Osteocyte (in vitro differentiated cells): ENCODE measurements at regions not wholly inside any gene's neighbourhood (a gene's known extent, or its start where the extent isn't known, plus 50 kb on each side); places are given as distances from the start of the nearest gene placed in this dataset.

Source experiments
- DNase-seq: peaks from one replicate; pipeline ENCODE4 v3.0.0; 2021; ENCODE audit warnings: mixed read lengths; ENCODE audit not compliant: unreplicated experiment; ENCODE audit errors: extremely low spot score
- H3K27ac Mint-ChIP-seq: one replicate; pipeline ENCODE4 v1.8.0; 2021; ENCODE audit warnings: mild to moderate bottlenecking, mixed read lengths; ENCODE audit not compliant: unreplicated experiment
- H3K27me3 Mint-ChIP-seq: one replicate; pipeline ENCODE4 v1.8.0; 2021; ENCODE audit warnings: mixed read lengths; ENCODE audit not compliant: unreplicated experiment
- H3K36me3 Mint-ChIP-seq: one replicate; pipeline ENCODE4 v1.8.0; 2021; ENCODE audit warnings: mixed read lengths; ENCODE audit not compliant: unreplicated experiment
- H3K4me1 Mint-ChIP-seq: one replicate; pipeline ENCODE4 v1.8.0; 2021; ENCODE audit warnings: mixed read lengths; ENCODE audit not compliant: unreplicated experiment
- H3K4me3 Mint-ChIP-seq: one replicate; pipeline ENCODE4 v1.8.0; 2021; ENCODE audit warnings: mild to moderate bottlenecking, moderate library complexity, mixed read lengths; ENCODE audit not compliant: unreplicated experiment
- H3K9me3 Mint-ChIP-seq: one replicate; pipeline ENCODE4 v1.8.0; 2021; ENCODE audit warnings: mixed read lengths; ENCODE audit not compliant: unreplicated experiment
- CTCF ChIP-seq: fragments of 200-600 bp; sonication (generic); IDR thresholded peaks from 2 replicates; pipeline ENCODE4 v1.5.0; 2021; ENCODE audit warnings: antibody characterized with exemption, mild to moderate bottlenecking, moderate library complexity

- Mint-ChIP-seq H3K27ac (no peak overlapping the region), H3K4me3 (no peak overlapping the region), H3K36me3 (no peaks in the 10 kb centered on the region), H3K4me1 (no peaks in the 10 kb centered on the region), H3K27me3 (peaks cover 10% of the 10 kb centered on the region), H3K9me3 (no peaks in the 10 kb centered on the region)
- no peak for TF ChIP-seq CTCF
- no peak for DNase-seq
These were observed 167.1 kb upstream of the FAM98A start for GRCh38 chr2:33766175-33766574.

GRCh38 chr2:33765122-33765521, 166.0 kb upstream of the FAM98A start:
- no peak overlapping the region for H3K4me3 Mint-ChIP-seq
- no peaks in the 10 kb centered on the region for H3K36me3 Mint-ChIP-seq
- H3K27me3 Mint-ChIP-seq: peaks cover 10% of the 10 kb centered on the region
- no peak overlapping the region for H3K27ac Mint-ChIP-seq
- TF ChIP-seq CTCF: no peak
- no peaks in the 10 kb centered on the region for H3K4me1 Mint-ChIP-seq
- DNase-seq: no peak
- H3K9me3 Mint-ChIP-seq: no peaks in the 10 kb centered on the region

GRCh38 chr2:33764551-33764950, 165.5 kb upstream of the FAM98A start:
- H3K4me1 Mint-ChIP-seq: no peaks in the 10 kb centered on the region
- no peak for TF ChIP-seq CTCF
- H3K27me3 Mint-ChIP-seq: peaks cover 6% of the 10 kb centered on the region
- no peaks in the 10 kb centered on the region for H3K9me3 Mint-ChIP-seq
- no peak for DNase-seq
- H3K27ac Mint-ChIP-seq: no peak overlapping the region
- no peaks in the 10 kb centered on the region for H3K36me3 Mint-ChIP-seq
- no peak overlapping the region for H3K4me3 Mint-ChIP-seq

DNA sequence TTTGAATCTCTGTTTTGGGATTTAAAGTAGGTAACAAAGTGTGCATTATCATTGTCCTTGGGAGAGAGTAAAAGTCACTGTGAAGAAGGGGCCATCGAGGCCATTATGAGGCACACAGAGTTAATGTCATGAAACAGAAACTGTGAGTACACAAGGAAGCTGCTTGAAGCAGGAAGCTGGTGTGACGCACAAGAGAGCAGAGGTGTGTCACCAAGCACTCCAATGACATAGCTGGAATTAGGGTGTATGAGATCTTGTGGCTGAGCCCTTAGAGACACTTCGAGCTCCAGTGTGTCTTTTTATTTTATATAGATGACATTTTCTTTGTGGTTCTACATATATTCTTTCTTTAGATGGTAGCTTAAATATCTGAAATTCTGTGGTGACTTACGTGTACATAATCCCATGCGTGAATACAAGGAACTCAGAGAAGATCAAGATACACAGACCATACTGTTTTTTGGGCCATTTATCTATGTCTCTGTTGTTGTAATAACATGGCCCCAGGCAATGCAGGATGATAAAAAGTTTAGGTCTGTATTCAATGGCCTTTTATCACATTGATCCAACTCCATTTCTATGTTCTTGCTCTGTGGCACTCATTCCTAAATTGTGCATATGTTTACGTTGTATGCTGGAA, 164.7 kb upstream of the FAM98A start:
- Mint-ChIP-seq H3K4me3 (no peak overlapping the region), H3K27ac (no peak overlapping the region), H3K27me3 (peaks cover 6% of the 10 kb centered on the region), H3K4me1 (no peaks in the 10 kb centered on the region), H3K9me3 (no peaks in the 10 kb centered on the region), H3K36me3 (no peaks in the 10 kb centered on the region)
- no peak for TF ChIP-seq CTCF
- DNase-seq: no peak

- Mint-ChIP-seq H3K36me3 (no peaks in the 10 kb centered on the region), H3K4me3 (no peak overlapping the region), H3K9me3 (no peaks in the 10 kb centered on the region), H3K27me3 (peaks cover 2% of the 10 kb centered on the region), H3K4me1 (no peaks in the 10 kb centered on the region), H3K27ac (no peak overlapping the region)
- no peak for TF ChIP-seq CTCF
- no peak for DNase-seq
These were observed 163.5 kb upstream of the FAM98A start for GRCh38 chr2:33762636-33763035.
